ENCODE measurements at regions not wholly inside any gene's neighbourhood (a gene's known extent, or its start where the extent isn't known, plus 50 kb on each side); places are given as distances from the start of the nearest gene placed in this dataset.

DNA sequence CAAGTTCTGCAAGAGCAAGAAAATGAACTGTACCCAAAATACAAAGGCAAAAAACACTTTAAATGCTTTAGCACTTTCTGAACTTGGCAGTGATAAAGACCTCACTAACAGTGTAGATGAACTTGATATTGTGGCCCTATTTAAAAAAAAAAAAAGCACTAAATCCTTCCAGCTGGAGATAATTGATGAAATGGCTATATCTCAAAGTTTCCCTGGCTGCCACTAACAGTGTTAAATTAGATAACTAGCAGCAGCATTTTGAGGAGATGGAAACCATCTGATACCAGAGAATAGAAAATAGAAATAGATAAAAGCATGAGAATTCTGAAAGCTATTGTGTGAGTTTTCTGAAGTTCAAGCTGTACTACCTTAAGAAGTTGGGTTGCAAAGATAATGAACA lies 317.2 kb downstream of the RWDD3 start:
- TF ChIP-seq, protein P1, sequence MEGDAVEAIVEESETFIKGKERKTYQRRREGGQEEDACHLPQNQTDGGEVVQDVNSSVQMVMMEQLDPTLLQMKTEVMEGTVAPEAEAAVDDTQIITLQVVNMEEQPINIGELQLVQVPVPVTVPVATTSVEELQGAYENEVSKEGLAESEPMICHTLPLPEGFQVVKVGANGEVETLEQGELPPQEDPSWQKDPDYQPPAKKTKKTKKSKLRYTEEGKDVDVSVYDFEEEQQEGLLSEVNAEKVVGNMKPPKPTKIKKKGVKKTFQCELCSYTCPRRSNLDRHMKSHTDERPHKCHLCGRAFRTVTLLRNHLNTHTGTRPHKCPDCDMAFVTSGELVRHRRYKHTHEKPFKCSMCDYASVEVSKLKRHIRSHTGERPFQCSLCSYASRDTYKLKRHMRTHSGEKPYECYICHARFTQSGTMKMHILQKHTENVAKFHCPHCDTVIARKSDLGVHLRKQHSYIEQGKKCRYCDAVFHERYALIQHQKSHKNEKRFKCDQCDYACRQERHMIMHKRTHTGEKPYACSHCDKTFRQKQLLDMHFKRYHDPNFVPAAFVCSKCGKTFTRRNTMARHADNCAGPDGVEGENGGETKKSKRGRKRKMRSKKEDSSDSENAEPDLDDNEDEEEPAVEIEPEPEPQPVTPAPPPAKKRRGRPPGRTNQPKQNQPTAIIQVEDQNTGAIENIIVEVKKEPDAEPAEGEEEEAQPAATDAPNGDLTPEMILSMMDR (IDR thresholded peaks at IDR 0.05; ENCODE audit: low read depth, low read length): no peak
- no peak for TF ChIP-seq EZH2phosphoT487 (IDR thresholded peaks at IDR 0.05; ENCODE audit: low read depth)
